ENCODE measurements at regions not wholly inside any gene's neighbourhood (a gene's known extent, or its start where the extent isn't known, plus 50 kb on each side); places are given as distances from the start of the nearest gene placed in this dataset.

DNA sequence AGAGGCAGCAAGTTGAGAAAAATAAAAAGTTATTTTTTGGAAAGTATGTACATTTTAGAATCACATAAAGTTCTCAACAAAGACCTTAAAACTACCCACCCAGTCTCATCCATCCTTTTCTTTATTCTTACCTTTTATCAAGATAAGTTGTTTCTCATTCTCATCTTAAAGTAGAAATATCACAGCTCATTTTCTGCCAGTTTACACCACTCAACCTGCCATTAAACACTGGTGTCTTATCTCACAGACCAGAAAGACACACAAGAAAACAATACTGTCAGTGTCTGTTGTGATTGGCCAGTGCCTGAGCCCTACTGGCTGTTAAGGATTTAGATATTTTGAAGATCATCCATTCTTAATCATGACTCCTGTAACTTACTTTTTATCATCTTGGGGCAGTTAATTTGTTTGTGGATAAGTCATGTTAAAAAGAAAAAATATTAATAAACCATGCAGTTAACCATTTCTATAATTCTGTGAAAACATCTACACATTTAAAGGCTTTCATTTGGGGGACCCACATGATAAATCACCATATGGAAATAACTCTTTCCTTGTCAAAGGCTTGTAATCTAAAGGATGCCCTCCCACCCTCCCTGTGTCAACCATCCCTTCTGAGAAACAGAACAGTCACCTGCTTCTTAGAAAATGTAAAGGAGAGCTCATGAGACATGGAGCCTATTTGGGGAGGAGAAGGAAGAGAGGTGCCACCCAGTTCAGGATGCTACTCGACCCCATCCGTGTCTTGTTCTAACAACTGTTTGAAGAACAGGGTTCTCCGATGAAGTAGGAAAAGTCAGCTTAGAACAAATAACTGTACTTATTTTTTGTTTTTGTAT is 897.2 kb upstream of the INTU start:
- Mint-ChIP-seq H3K4me3 (no peak overlapping the region), H3K27ac (no peak overlapping the region), H3K4me1 (no peaks in the 10 kb centered on the region), H3K27me3 (no peaks in the 10 kb centered on the region), H3K36me3 (ENCODE audit: low read depth) (no peaks in the 10 kb centered on the region), H3K9me3 (peaks cover 1% of the 10 kb centered on the region)
- no peak for DNase-seq
- ChIA-PET CTCF (no interaction called here), POLR2A (no interaction called here)

- POLR2A ChIA-PET, result no interaction called here
- no peak overlapping the region for H3K4me3 Mint-ChIP-seq
- peaks cover 4% of the 10 kb centered on the region for H3K9me3 Mint-ChIP-seq
- no peak for DNase-seq
- H3K27ac Mint-ChIP-seq, result no peak overlapping the region
- H3K27me3 Mint-ChIP-seq, result no peaks in the 10 kb centered on the region
- no peaks in the 10 kb centered on the region for H3K4me1 Mint-ChIP-seq
- no peaks in the 10 kb centered on the region for H3K36me3 Mint-ChIP-seq (ENCODE audit: low read depth)
- CTCF ChIA-PET, result no interaction called here
Observed at GRCh38 chr4:126736133-126736518, 896.6 kb upstream of the INTU start.

GRCh38 chr4:126737899-126738526 is 894.7 kb upstream of the INTU start:
- Mint-ChIP-seq H3K36me3 (ENCODE audit: low read depth) (no peaks in the 10 kb centered on the region), H3K9me3 (peaks cover 4% of the 10 kb centered on the region), H3K27ac (no peak overlapping the region), H3K4me3 (no peak overlapping the region), H3K4me1 (no peaks in the 10 kb centered on the region), H3K27me3 (no peaks in the 10 kb centered on the region)
- CTCF ChIA-PET, result no interaction called here
- POLR2A ChIA-PET, result no interaction called here
- no peak for DNase-seq

GRCh38 chr4:126738527-126738923 is 894.2 kb upstream of the INTU start:
- ChIA-PET POLR2A (no interaction called here), CTCF (no interaction called here)
- H3K27me3 Mint-ChIP-seq, result no peaks in the 10 kb centered on the region

GRCh38 chr4:126738926-126739325 is 893.8 kb upstream of the INTU start:
- no peak overlapping the region for H3K27ac Mint-ChIP-seq
- no peaks in the 10 kb centered on the region for H3K27me3 Mint-ChIP-seq
- no peak for DNase-seq
- ChIA-PET CTCF (no interaction called here), POLR2A (no interaction called here)
- H3K4me3 Mint-ChIP-seq, result no peak overlapping the region
- no peaks in the 10 kb centered on the region for H3K36me3 Mint-ChIP-seq (ENCODE audit: low read depth)
- peaks cover 4% of the 10 kb centered on the region for H3K9me3 Mint-ChIP-seq
- no peaks in the 10 kb centered on the region for H3K4me1 Mint-ChIP-seq

More at GRCh38 chr4:126738527-126738923, 894.2 kb upstream of the INTU start:
- no peak overlapping the region for H3K27ac Mint-ChIP-seq
- H3K4me3 Mint-ChIP-seq, result no peak overlapping the region
- peaks cover 4% of the 10 kb centered on the region for H3K9me3 Mint-ChIP-seq
- no peaks in the 10 kb centered on the region for H3K4me1 Mint-ChIP-seq
- no peak for DNase-seq
- H3K36me3 Mint-ChIP-seq (ENCODE audit: low read depth), result no peaks in the 10 kb centered on the region

DNA sequence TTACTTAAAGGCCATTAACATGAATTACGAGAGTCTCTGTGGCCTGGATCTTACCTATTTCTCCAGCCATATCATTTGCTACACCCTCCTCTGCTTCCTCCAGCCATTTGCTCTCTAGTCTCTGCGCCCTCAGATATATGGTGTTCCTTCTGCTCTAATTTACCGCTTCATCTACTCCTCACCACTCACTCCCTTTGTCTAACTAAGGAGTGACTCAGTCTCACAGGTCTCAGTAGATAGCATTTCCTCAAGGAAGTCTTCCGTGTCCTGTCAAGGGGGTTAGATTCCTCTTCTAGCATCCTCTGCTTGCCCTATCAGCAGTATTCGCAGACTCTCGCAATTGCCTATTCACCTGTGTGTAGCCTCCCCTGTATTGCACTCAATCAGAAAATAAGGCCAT is 892.1 kb upstream of the INTU start:
- no peaks in the 10 kb centered on the region for H3K4me1 Mint-ChIP-seq
- DNase-seq, result no peak
- no peak overlapping the region for H3K27ac Mint-ChIP-seq
- H3K4me3 Mint-ChIP-seq, result no peak overlapping the region
- ChIA-PET POLR2A (no interaction called here), CTCF (no interaction called here)
- H3K27me3 Mint-ChIP-seq, result no peaks in the 10 kb centered on the region
- no peaks in the 10 kb centered on the region for H3K36me3 Mint-ChIP-seq (ENCODE audit: low read depth)
- peaks cover 4% of the 10 kb centered on the region for H3K9me3 Mint-ChIP-seq

GRCh38 chr4:126742048-126742447 is 890.7 kb upstream of the INTU start:
- POLR2A ChIA-PET, result no interaction called here
- Mint-ChIP-seq H3K9me3 (peaks cover 4% of the 10 kb centered on the region), H3K27ac (no peak overlapping the region), H3K4me1 (no peaks in the 10 kb centered on the region), H3K4me3 (no peak overlapping the region), H3K27me3 (no peaks in the 10 kb centered on the region), H3K36me3 (ENCODE audit: low read depth) (no peaks in the 10 kb centered on the region)
- DNase-seq, result no peak
- CTCF ChIA-PET, result no interaction called here

GRCh38 chr4:126742885-126743284 is 889.9 kb upstream of the INTU start:
- Mint-ChIP-seq H3K27me3 (no peaks in the 10 kb centered on the region), H3K27ac (no peak overlapping the region), H3K9me3 (peaks cover 4% of the 10 kb centered on the region), H3K4me3 (no peak overlapping the region), H3K36me3 (ENCODE audit: low read depth) (no peaks in the 10 kb centered on the region), H3K4me1 (no peaks in the 10 kb centered on the region)
- ChIA-PET POLR2A (no interaction called here), CTCF (no interaction called here)
- DNase-seq, result no peak

DNA sequence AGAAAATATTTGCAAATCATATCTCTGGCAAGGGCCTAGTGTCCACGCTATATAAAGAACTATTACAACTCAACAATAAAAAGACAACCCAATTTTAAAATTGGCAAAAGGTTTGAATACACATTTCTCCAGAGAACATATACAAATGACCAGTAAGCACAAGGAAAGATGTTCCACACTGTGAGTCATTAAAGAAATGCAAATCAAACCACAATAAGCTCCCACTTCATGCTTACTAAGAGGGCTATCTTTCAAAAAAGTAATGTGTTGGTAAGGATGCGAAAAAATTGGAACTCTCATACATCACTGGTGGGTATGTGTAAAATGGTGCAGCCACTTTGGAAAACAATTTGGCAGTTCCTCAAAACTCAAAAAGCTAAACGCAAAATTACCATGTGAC is 884.0 kb upstream of the INTU start:
- Mint-ChIP-seq H3K27me3 (no peaks in the 10 kb centered on the region), H3K27ac (no peak overlapping the region), H3K4me3 (no peak overlapping the region), H3K36me3 (ENCODE audit: low read depth) (no peaks in the 10 kb centered on the region), H3K9me3 (no peaks in the 10 kb centered on the region), H3K4me1 (no peaks in the 10 kb centered on the region)
- ChIA-PET CTCF (no interaction called here), POLR2A (no interaction called here)
- no peak for DNase-seq

DNA sequence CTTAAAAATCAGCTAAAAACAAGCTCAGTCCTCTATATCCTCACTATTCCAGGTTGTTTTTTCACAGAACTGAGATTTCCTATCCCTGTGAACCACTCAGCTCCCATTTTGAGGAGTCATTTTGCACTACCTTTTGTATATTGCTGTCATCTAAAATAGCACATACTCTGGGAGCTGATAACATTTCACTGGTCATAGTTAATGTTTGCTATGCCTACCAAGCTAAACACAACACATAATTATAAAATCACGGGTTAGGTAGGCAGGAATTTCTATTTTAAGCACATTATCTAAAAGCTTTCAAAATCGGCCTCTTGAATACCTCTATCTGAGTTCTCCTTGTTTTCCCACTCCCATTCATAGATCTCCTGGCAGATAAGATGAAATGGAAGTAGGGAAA is 882.0 kb upstream of the INTU start:
- Mint-ChIP-seq H3K27me3 (no peaks in the 10 kb centered on the region), H3K27ac (no peak overlapping the region), H3K4me3 (no peak overlapping the region), H3K36me3 (ENCODE audit: low read depth) (no peaks in the 10 kb centered on the region), H3K4me1 (no peaks in the 10 kb centered on the region), H3K9me3 (no peaks in the 10 kb centered on the region)
- POLR2A ChIA-PET, result no interaction called here
- CTCF ChIA-PET, result no interaction called here
- no peak for DNase-seq

- ChIA-PET POLR2A (no interaction called here), CTCF (no interaction called here)
- H3K27ac Mint-ChIP-seq, result no peak overlapping the region
- no peaks in the 10 kb centered on the region for H3K4me1 Mint-ChIP-seq
- no peaks in the 10 kb centered on the region for H3K9me3 Mint-ChIP-seq
- H3K27me3 Mint-ChIP-seq, result no peaks in the 10 kb centered on the region
- DNase-seq, result no peak
- H3K36me3 Mint-ChIP-seq (ENCODE audit: low read depth), result no peaks in the 10 kb centered on the region
- no peak overlapping the region for H3K4me3 Mint-ChIP-seq
Observed at GRCh38 chr4:126752126-126752525, 880.6 kb upstream of the INTU start.

- DNase-seq, result no peak
- POLR2A ChIA-PET, result no interaction called here
- CTCF ChIA-PET, result no interaction called here
Observed at GRCh38 chr4:126752702-126753101, 880.1 kb upstream of the INTU start.

DNA sequence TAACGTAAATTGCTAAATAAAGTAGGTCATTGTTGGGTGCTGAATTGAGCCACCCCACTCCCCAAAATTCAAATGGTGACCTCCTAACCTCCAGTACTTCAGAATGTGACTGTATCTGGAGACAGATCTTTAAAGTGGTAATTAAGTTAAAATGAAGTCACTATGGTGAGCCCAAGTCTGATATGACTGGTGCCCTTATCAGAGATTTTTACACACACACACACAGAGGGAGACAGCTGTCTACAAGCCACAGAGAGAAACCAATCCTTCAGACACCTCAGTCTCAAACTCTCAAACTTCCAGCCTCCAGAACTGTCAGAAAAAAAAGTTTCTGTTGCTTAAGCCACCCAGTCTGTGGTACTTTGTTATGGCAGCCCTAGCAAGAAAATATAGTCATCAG is 879.2 kb upstream of the INTU start:
- ChIA-PET CTCF (no interaction called here), POLR2A (no interaction called here)
- Mint-ChIP-seq H3K4me1 (no peaks in the 10 kb centered on the region), H3K27me3 (no peaks in the 10 kb centered on the region), H3K4me3 (no peak overlapping the region), H3K9me3 (peaks cover 3% of the 10 kb centered on the region), H3K36me3 (ENCODE audit: low read depth) (no peaks in the 10 kb centered on the region), H3K27ac (no peak overlapping the region)
- DNase-seq, result no peak

More at GRCh38 chr4:126752702-126753101, 880.1 kb upstream of the INTU start:
- Mint-ChIP-seq H3K27ac (no peak overlapping the region), H3K27me3 (no peaks in the 10 kb centered on the region), H3K36me3 (ENCODE audit: low read depth) (no peaks in the 10 kb centered on the region), H3K4me1 (no peaks in the 10 kb centered on the region), H3K4me3 (no peak overlapping the region), H3K9me3 (peaks cover under 1% of the 10 kb centered on the region)

DNA sequence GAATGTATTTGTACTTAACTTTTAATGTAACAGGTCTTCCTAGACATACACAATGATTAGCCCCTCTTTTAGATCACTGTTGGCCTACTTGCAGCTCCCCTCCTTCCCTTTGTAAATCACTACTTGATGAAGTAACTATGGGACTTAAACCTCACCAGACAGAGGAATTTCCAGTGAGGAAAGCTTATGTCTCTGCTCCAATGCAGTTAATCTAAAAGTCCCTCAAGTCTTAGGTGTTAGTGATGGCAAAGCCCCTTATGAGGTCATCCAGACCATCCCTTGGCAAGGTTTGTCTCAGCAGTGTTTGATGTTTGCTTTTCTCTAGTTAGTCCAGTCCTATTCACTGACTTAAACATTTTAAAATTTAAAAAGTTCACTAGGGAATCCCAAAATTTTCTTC is 877.3 kb upstream of the INTU start:
- DNase-seq, result no peak
- H3K4me3 Mint-ChIP-seq, result no peak overlapping the region

More for the DNA sequence above, 877.3 kb upstream of the INTU start:
- H3K36me3 Mint-ChIP-seq (ENCODE audit: low read depth), result no peaks in the 10 kb centered on the region
- CTCF ChIA-PET, result no interaction called here
- H3K4me1 Mint-ChIP-seq, result no peaks in the 10 kb centered on the region
- peaks cover 3% of the 10 kb centered on the region for H3K9me3 Mint-ChIP-seq
- H3K27ac Mint-ChIP-seq, result no peak overlapping the region
- POLR2A ChIA-PET, result no interaction called here
- H3K27me3 Mint-ChIP-seq, result no peaks in the 10 kb centered on the region

Measured in activated CD4-positive, alpha-beta memory T cell treated with anti-CD3 and anti-CD28 coated beads, Interleukin-2, amount 10 ng/mL, durations not matched to agents 7 days and 5 days (primary cell).